Ishikawa (cell line): ENCODE measurements at regions not wholly inside any gene's neighbourhood (a gene's known extent, or its start where the extent isn't known, plus 50 kb on each side); places are given as distances from the start of the nearest gene placed in this dataset.

Source experiments
- CEBPB ChIP-seq: IDR thresholded peaks from 2 replicates; pipeline ENCODE4 v1.6.1; 2012
- CREB1 ChIP-seq: IDR thresholded peaks from 2 replicates; pipeline ENCODE4 v1.6.1; 2012; ENCODE audit warnings: low read depth
- EGR1 ChIP-seq: IDR thresholded peaks from 2 replicates; pipeline ENCODE4 v1.6.1; 2012
- EP300 ChIP-seq: IDR thresholded peaks from 2 replicates; pipeline ENCODE4 v1.6.1; 2012; ENCODE audit warnings: borderline replicate concordance
- FOXM1 ChIP-seq: IDR thresholded peaks from 2 replicates; pipeline ENCODE4 v1.6.1; 2012; ENCODE audit warnings: low read depth, borderline replicate concordance
- NFIC ChIP-seq: IDR thresholded peaks from 2 replicates; pipeline ENCODE4 v1.6.1; 2012
- RAD21 ChIP-seq: IDR thresholded peaks from 2 replicates; pipeline ENCODE4 v1.6.1; 2012; ENCODE audit warnings: low read depth
- TAF1 ChIP-seq: IDR thresholded peaks from 2 replicates; pipeline ENCODE4 v1.6.1; 2012; ENCODE audit warnings: low read depth, mild to moderate bottlenecking
- TCF12 ChIP-seq: IDR thresholded peaks from 2 replicates; pipeline ENCODE4 v1.6.1; 2012; ENCODE audit warnings: low read depth
- TEAD4 ChIP-seq: IDR thresholded peaks from 2 replicates; pipeline ENCODE4 v1.6.1; 2012
- YY1 ChIP-seq: IDR thresholded peaks from 2 replicates; pipeline ENCODE4 v1.6.1; 2012; ENCODE audit warnings: low read depth
- ZBTB7A ChIP-seq: IDR thresholded peaks from 2 replicates; pipeline ENCODE4 v1.6.1; 2012; ENCODE audit warnings: low read depth
- TF ChIP-seq, protein P1 (sequence below): IDR thresholded peaks from 2 replicates; pipeline ENCODE4 v1.6.1; 2012
- TF ChIP-seq, protein P2 (sequence below): IDR thresholded peaks from 2 replicates; pipeline ENCODE4 v1.6.1; 2012
- TF ChIP-seq, protein P3 (sequence below): IDR thresholded peaks from 2 replicates; pipeline ENCODE4 v1.6.1; 2012; ENCODE audit warnings: low read depth, mild to moderate bottlenecking

DNA sequence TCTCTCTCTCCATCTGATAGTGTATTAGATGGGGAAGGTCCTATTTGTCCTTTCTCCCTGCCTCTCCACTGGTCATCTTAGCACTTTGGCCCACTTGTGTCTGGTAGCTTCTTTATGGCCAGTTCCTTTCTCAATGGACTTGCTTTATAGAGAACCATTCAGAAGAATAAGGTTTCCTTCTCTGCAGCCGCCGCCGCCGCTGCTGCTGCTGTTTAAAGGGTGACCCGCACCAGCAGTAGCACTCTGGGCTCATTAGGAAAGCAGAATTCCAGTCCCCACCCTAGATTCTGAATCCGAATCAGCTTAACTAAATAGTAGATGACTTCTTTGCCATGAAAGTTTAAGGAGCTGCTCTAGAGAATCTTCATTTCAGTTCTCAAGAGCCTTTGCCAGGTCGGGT, 490.2 kb downstream of the FOXO1 start:
- TF ChIP-seq TCF12 (no peak), CREB1 (no peak), EGR1 (no peak), CEBPB (no peak), RAD21 (no peak), TEAD4 (no peak), ZBTB7A (no peak), NFIC (no peak), TAF1 (no peak), EP300 (no peak), FOXM1 (no peak), YY1 (no peak)
- TF ChIP-seq, protein P1, sequence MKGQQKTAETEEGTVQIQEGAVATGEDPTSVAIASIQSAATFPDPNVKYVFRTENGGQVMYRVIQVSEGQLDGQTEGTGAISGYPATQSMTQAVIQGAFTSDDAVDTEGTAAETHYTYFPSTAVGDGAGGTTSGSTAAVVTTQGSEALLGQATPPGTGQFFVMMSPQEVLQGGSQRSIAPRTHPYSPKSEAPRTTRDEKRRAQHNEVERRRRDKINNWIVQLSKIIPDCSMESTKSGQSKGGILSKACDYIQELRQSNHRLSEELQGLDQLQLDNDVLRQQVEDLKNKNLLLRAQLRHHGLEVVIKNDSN = no peak
- TF ChIP-seq, protein P2, sequence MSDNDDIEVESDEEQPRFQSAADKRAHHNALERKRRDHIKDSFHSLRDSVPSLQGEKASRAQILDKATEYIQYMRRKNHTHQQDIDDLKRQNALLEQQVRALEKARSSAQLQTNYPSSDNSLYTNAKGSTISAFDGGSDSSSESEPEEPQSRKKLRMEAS = no peak
- TF ChIP-seq, protein P3, sequence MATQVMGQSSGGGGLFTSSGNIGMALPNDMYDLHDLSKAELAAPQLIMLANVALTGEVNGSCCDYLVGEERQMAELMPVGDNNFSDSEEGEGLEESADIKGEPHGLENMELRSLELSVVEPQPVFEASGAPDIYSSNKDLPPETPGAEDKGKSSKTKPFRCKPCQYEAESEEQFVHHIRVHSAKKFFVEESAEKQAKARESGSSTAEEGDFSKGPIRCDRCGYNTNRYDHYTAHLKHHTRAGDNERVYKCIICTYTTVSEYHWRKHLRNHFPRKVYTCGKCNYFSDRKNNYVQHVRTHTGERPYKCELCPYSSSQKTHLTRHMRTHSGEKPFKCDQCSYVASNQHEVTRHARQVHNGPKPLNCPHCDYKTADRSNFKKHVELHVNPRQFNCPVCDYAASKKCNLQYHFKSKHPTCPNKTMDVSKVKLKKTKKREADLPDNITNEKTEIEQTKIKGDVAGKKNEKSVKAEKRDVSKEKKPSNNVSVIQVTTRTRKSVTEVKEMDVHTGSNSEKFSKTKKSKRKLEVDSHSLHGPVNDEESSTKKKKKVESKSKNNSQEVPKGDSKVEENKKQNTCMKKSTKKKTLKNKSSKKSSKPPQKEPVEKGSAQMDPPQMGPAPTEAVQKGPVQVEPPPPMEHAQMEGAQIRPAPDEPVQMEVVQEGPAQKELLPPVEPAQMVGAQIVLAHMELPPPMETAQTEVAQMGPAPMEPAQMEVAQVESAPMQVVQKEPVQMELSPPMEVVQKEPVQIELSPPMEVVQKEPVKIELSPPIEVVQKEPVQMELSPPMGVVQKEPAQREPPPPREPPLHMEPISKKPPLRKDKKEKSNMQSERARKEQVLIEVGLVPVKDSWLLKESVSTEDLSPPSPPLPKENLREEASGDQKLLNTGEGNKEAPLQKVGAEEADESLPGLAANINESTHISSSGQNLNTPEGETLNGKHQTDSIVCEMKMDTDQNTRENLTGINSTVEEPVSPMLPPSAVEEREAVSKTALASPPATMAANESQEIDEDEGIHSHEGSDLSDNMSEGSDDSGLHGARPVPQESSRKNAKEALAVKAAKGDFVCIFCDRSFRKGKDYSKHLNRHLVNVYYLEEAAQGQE = no peak

DNA sequence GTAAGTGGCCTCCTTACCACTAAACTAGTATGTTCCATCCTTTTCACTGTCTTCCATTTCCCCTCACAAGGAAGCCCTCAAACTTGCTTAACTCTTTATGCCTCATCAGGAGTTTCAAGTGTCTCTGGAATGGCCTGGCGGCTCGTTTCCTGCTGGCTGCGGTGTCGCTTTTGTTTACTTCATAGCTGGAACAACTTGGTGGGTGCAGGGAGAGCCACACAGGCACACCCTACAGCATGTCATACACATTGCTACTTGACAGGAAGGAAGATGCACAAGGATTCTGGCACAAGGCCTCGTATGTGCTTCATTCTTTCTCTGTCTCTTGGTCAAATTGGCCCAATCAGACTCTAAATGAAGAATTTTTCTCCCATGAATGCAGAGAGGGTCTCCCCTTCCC, 488.3 kb downstream of the FOXO1 start:
- no peak for TF ChIP-seq FOXM1
- no peak for TF ChIP-seq CREB1
- TF ChIP-seq CEBPB = no peak
- no peak for TF ChIP-seq YY1
- TF ChIP-seq RAD21 = no peak
- no peak for TF ChIP-seq TCF12
- no peak for TF ChIP-seq TEAD4
- TF ChIP-seq TAF1 = no peak
- TF ChIP-seq NFIC = no peak

DNA sequence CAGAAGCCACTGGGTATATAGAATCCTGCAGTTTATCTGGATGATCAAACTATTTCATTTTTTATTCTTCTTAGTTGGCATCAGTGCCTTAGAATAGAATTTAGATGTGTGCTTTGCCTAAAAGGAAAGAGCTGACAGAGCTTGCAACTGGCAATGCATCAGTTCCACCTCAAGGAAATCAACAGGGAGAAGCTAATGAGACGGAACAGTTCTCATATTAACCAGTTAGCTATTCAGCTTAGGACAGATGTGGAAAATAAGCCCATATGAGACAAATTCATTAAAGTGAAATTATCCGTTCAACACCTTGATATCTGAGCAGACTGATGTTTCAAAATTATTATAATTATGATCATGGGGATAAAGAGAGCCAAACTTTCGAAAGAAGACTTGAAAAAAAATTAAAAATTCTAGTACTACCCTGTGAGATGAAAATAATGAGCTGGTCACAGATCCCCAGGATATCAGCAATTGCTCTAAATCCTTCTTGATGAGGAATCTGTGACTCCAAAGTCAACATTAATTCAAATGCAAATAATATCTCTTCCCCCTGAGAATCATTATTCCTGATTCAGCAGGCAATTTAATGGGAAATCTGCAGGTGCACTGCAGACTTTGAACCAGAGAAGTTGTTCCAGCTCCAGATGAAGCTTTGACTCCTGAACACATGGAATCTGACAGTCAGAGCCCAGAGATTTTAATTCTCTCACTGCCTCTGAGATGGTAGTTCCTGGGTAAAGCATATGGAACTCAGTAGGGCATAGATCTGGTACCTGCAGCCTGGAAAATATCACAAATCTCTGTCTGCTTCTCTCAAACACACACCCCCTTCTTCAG, 486.8 kb downstream of the FOXO1 start:
- TF ChIP-seq, protein P1 = no peak
- TF ChIP-seq, protein P3 = no peak
- TF ChIP-seq EGR1 (no peak), FOXM1 (no peak), RAD21 (no peak), CREB1 (no peak), TAF1 (no peak), NFIC (no peak), YY1 (no peak), EP300 (no peak), ZBTB7A (no peak), CEBPB (no peak), TCF12 (no peak), TEAD4 (no peak)
- TF ChIP-seq, protein P2 = no peak

DNA sequence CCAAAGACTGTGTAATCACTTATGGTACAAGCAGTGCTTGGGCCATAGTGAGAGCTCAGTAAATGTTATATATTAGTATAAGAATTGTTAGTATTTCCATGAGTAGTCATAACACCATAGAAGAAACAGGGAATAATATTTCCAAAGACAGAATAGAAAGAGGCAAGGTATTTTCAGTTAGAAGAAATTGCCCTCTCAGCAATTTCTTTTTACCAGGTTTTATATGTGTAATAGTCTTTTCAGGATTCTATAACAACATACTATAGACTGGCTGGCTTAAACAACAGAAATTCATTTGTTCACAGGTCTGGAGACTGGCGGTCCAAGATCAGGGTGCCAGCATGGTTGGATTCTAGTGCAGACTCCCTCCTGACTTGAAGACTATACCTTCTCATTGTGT, 485.7 kb downstream of the FOXO1 start:
- TF ChIP-seq TAF1 (no peak), RAD21 (no peak), CREB1 (no peak), TEAD4 (no peak), ZBTB7A (no peak), YY1 (no peak)
- TF ChIP-seq, protein P1 = no peak
- TF ChIP-seq, protein P3 = no peak
- TF ChIP-seq, protein P2 = no peak
